ENCODE measurements at regions not wholly inside any gene's neighbourhood (a gene's known extent, or its start where the extent isn't known, plus 50 kb on each side); places are given as distances from the start of the nearest gene placed in this dataset.

DNA sequence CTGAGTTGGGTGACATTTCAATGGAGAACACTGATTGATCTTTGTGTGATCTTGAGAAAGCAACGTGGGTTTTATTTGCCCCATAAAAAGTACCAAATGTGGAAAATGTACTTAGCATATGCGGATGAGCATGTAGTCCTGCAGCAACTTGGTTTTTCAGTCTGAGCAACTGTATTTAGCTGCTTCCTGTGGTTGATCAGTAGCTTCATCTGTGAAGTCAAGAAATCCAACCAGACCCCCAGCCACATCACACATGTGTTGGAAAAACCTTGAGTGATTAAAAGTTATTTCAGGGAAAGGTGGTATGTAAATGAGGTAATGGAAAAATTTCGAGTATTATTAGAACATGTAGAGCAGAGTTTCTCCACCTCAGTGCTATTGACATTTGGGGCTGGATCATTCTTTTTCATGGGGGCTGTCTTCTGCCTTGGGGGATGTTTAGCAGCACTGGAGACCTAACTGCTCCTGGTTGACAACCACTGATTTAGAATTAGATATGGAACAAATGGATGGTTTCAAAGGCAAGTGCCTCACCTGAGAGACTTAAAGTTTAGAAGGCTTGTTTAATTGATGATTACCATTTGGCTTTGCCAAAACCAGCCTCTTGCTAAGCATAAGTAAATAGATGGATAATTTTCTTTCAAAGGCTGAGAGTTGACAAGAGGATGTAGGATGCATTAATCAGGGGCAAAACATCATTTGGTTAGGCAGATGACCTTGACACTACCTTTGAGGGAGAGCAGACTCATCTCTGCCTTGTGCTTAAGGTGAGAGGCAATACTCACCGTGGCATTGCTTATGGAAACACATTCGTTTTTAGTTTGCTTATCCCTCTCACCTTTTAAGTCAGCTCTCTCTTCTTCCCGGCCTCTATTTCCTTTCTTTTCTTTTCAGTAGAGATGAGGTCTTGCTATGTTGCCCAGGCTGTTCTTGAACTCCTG is 193.0 kb upstream of the RPS6KA3 start:
- TF ChIP-seq, protein P1, sequence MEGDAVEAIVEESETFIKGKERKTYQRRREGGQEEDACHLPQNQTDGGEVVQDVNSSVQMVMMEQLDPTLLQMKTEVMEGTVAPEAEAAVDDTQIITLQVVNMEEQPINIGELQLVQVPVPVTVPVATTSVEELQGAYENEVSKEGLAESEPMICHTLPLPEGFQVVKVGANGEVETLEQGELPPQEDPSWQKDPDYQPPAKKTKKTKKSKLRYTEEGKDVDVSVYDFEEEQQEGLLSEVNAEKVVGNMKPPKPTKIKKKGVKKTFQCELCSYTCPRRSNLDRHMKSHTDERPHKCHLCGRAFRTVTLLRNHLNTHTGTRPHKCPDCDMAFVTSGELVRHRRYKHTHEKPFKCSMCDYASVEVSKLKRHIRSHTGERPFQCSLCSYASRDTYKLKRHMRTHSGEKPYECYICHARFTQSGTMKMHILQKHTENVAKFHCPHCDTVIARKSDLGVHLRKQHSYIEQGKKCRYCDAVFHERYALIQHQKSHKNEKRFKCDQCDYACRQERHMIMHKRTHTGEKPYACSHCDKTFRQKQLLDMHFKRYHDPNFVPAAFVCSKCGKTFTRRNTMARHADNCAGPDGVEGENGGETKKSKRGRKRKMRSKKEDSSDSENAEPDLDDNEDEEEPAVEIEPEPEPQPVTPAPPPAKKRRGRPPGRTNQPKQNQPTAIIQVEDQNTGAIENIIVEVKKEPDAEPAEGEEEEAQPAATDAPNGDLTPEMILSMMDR (IDR thresholded peaks at IDR 0.05; ENCODE audit: insufficient read depth, low read depth, low read length) = no peak
- TF ChIP-seq EZH2 (IDR thresholded peaks at IDR 0.05; ENCODE audit: insufficient read depth, low read length) = no peak

Measured in astrocyte (in vitro differentiated cells and primary cell).